Fibroblast of lung (primary cell): ENCODE measurements at regions not wholly inside any gene's neighbourhood (a gene's known extent, or its start where the extent isn't known, plus 50 kb on each side); places are given as distances from the start of the nearest gene placed in this dataset.

Experiments used
- CTCF ChIP-seq, 2 donors: IDR thresholded peaks in 1 of 2; conservative IDR thresholded peaks in 1 of 2; 1 replicate in 1 of 2; 2 replicates in 1 of 2; pipeline ENCODE4 v1.5.1; 2011 to 2012; ENCODE audit warnings: low read length in 2 of 2, control low read depth in 1 of 2, inconsistent platforms in 1 of 2, low read depth in 1 of 2, mild to moderate bottlenecking in 1 of 2
- EZH2 ChIP-seq: IDR thresholded peaks from 2 replicates; pipeline ENCODE4 v1.5.1; 2012; ENCODE audit warnings: low read length, control low read depth, mild to moderate bottlenecking; ENCODE audit errors: missing control alignments

DNA sequence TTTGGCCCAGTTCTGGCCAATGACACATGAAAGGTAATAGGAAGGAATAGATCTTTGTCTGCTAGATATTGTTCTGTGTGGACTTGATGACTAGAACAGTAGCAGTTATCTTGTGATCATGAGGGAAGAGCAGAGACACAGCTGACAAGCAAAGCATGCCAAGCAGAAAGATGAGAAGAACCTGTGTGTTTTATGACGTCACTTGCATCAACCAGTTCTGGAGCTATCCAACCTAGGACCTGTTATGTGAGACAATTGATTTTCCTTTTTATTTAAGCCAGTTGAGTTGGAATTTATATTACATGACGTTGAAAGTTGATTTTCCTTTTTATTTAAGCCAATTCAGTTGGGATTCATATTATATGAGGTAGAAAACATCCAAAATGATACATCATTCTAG, 143.2 kb downstream of the MCHR2 start:
- TF ChIP-seq CTCF (conservative IDR thresholded peaks at IDR 0.05 in 1 of 2, IDR thresholded peaks at IDR 0.05 in 1 of 2; ENCODE audit: low read depth in 1 of 2, low read length in 2 of 2) = no peak
- no peak for TF ChIP-seq EZH2
